Hepatocyte (in vitro differentiated cells): ENCODE measurements at regions not wholly inside any gene's neighbourhood (a gene's known extent, or its start where the extent isn't known, plus 50 kb on each side); places are given as distances from the start of the nearest gene placed in this dataset.

Experiments used
- CTCF ChIP-seq: fragments of 200-600 bp; sonication (generic); IDR thresholded peaks from 2 replicates; pipeline ENCODE4 v1.5.1; 2016; ENCODE audit warnings: antibody characterized with exemption, mild to moderate bottlenecking; ENCODE audit not compliant: poor library complexity
- EZH2phosphoT487 ChIP-seq: fragments of 200-600 bp; sonication (generic); IDR thresholded peaks from one replicate; pipeline ENCODE4 v1.6.1; 2018; ENCODE audit warnings: antibody characterized with exemption, mild to moderate bottlenecking, low read depth, moderate library complexity; ENCODE audit not compliant: unreplicated experiment, severe bottlenecking

GRCh38 chr13:109880371-109881346, 94.3 kb upstream of the IRS2 start:
- TF ChIP-seq CTCF = no peak
- no peak for TF ChIP-seq EZH2phosphoT487
